SH-SY5Y (cell line): ENCODE measurements at regions not wholly inside any gene's neighbourhood (a gene's known extent, or its start where the extent isn't known, plus 50 kb on each side); places are given as distances from the start of the nearest gene placed in this dataset.

Experiments
- GATA2 ChIP-seq: IDR thresholded peaks from 2 replicates; pipeline ENCODE4 v1.6.1; 2011; ENCODE audit warnings: mild to moderate bottlenecking, low read depth, low read length
- GATA3 ChIP-seq: IDR thresholded peaks from 2 replicates; pipeline ENCODE4 v1.6.1; 2011; ENCODE audit warnings: low read depth, mild to moderate bottlenecking, low read length, moderate library complexity

DNA sequence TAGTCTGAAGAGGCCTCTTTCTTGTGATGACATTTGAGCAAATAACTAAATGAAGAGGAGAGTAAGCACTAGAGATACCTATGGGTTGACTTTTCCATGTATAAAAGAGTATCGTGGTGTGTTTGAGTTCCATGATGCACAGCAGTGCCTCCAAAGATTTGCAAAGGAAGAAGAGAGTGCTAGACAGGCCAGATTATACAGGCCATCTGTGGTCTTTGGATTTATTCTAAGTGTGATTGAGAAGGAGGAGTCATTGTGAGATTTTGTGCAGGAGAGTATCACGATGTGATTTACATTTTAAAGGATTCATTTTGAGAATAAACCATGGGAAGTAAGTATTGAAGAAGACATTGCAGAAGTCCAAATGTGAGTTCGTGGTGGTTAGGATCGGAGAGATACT is 695.9 kb upstream of the FAM98A start:
- TF ChIP-seq GATA2 = no peak
- TF ChIP-seq GATA3 = no peak

DNA sequence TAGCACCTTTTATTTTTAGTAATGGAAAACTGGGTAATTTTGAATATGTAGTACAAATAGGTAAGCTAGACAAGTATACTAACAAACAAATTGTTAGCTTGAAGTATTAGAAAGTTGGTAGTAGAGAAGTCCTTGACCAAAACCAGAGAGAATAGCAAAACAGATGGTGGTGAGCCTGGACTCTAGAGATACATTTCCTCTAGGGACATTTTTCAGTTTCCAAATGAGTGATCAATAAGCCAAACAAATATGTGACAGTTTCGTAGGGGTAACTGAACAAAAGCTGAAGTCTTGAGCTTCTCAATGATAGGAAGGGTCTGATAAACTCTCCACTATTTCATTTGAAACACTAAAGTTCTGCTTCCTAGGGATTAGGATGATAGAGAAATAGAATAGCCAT is 692.0 kb upstream of the FAM98A start:
- no peak for TF ChIP-seq GATA2
- no peak for TF ChIP-seq GATA3

DNA sequence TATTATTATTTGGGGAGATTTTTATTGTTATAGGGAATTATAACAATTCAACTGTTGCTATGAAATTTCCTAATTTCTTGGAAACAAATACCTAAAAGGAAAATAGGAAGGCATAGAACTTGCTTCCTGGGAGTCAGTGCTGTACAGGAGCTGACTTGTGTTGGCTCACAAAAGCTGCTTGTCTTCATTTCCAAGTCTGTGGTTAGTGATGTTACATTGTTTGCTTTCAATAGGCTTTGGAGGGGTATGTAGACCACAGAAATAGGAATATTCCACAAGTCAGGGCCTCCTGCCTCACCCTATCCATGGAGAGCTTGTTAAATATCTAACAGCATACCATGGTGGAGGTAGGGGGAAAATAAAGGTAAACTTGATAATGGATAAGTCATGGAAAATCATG is 688.9 kb upstream of the FAM98A start:
- TF ChIP-seq GATA3 (no peak), GATA2 (no peak)

DNA sequence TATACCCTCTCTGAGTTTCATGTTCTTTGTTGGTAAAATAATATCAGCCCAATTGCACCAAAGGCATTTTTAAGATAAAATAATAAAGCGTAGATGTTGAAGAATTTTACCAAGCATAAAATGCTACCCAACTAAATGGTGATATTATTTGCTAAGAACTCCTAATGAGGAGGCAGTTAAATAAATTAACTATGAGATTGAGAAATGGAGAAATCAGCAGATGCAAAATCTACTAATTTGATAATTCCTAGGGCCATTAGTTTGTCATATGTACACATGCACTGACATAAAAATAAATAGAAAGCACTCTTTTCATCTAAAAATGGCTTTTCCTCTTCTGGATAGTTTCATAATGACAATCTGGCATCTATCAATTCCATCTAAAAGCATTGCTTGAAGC is 681.5 kb upstream of the FAM98A start:
- TF ChIP-seq GATA2 = no peak
- no peak for TF ChIP-seq GATA3

DNA sequence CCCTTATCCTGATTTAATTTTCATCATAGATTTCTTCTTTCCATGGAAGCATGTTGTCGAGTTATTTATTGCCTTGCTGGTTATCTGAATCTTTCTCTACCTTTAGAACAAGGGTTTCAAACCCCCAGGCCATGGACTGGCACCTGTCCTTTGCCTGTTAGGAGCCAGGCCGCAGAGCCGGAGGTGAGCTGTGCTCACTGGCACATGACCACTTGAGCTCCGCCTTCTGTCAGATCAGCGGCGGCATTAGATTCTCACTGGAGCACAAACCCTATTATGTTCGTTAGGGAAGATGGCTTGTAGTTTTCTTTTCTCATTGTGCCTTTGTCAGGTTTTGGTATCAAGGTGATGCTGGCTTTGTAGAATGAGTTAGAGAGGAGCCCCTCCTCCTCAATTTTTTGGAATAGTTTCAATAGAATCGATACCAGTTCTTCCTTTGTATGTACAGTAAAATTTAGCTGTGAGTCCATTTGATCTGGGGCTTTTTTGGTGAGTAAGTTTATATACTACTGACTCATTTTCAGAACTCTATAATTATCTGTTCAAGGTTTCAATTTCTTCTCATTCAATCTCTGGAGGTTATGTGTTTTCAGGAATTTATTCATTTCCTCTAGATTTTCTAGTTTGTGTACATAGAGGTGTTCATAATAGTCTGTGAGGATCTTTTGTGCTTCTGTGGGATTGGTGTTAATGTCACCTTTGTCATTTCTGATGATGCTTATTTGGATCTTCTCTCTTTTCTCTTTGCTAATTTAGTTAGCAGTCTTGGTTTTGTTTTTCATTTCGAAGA is 668.0 kb upstream of the FAM98A start:
- TF ChIP-seq GATA2 (no peak), GATA3 (no peak)

DNA sequence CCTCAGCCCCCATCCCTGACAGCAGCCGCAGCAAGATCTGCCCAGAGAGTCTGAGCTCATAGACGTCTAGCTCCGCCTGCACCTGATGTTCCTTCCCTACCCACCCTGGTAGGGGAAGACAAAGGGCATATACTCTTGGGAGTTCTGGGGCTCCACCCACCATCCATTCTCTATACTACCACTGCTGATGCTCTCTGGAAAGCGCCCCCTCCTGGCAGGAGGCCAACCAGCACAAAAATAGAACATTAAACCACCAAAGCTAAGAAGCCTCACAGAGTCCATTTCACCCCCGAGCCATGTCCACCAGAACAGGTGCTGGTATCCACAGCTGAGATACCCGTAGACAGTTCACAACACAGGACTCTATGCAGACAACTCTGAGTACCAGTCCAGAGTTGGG is 662.6 kb upstream of the FAM98A start:
- TF ChIP-seq GATA2 (no peak), GATA3 (no peak)

DNA sequence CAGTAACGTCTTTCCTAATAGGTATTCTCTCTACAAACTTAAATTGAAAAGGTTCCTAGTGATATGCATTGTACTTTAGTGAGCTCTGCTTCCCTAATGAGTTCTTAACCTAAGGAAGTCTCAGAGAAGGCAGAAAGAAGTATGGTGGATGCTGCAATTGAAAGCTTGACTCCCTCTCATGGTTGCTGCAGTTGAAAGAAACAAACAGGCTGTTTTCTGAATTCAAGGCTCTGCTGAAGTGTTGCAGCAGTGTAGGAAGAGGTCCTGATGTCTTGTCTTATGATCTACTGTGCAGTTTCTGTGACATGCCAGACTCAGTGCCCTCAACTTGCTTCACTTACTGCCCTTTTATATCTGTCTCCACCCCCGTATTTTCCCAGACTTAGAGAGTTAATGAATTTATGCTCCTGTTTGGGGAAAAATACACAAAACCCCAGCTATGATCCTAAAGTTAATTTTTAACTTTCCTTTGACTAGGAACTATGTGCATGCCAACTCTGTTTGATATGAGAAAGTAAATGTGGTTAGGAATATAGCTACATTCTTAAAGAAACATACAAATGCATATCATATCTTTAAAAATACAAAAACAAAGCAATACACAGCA is 655.3 kb upstream of the FAM98A start:
- TF ChIP-seq GATA3 (no peak), GATA2 (no peak)

DNA sequence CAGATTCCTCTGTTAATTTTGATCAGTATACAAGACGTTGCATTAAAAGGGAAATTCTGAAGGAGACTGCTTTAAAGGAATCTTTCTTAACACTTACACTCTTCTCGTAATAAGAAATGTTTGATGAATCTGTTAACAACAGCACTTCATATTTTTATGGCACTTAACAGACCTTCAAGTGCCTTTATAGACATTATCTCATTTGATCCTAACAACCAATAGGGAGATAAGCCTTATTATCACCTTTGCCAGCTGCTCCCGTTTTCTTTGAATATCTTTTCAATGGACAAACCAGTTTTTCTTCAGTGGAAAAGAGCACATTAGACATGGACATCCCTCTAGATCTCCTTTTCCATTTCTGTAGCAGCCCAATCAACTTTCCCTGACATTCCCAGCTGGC is 653.0 kb upstream of the FAM98A start:
- no peak for TF ChIP-seq GATA3
- no peak for TF ChIP-seq GATA2

DNA sequence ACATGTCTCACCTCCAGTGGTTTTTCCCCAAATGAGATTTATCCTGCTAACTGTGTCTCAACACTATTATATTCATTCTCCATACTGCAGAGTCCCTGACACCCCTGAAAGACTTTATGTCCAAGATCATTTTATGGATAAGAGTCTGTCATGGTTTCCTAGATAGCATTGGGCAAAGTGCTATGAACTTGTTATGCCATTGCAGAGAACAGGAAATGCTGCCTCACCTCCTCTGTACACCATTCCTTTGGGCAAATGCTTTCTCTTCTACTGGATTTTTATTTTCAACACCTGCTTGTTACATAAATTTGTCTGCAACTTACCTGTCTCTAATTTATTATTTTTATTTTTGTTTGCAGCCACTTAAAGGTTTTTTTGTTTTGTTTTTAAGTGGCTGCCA is 652.5 kb upstream of the FAM98A start:
- TF ChIP-seq GATA2 (no peak), GATA3 (no peak)

DNA sequence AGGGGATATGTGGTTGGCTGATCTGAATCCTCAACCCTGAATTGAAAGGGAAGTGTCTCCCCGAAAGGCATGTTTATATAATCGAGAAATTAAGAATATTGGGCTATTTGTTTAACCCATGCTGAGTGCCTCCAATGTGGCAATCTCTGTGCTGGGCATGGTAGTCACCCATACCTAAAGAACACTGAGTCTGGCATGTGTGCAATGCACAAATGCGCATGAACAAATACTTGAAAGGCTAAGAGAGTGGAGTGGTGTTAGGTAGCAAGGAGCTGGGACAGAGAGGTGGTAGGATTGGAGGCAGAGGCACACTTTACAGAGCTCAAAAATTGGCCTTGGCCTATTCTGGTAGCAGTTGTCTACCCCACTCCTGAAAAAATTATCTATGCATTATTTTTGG is 645.1 kb upstream of the FAM98A start:
- TF ChIP-seq GATA2 = no peak
- no peak for TF ChIP-seq GATA3

DNA sequence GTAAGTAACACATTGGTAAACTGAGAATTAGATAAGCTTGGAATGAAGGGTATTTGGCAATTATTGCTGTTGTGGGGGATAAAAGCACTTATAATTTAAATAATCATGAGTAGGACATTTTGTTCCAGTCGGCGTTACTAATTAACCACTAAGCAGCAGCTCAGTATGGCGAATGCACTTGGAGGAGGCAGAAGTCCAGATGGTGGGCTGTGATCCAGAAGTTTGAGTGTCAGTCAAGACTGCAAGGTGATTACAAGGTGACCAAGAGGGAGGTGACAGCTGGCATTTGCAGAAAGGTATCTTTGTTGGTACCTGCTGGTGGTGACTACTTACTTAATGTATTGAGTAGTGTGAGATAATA is 643.6 kb upstream of the FAM98A start:
- TF ChIP-seq GATA3 (no peak), GATA2 (no peak)

DNA sequence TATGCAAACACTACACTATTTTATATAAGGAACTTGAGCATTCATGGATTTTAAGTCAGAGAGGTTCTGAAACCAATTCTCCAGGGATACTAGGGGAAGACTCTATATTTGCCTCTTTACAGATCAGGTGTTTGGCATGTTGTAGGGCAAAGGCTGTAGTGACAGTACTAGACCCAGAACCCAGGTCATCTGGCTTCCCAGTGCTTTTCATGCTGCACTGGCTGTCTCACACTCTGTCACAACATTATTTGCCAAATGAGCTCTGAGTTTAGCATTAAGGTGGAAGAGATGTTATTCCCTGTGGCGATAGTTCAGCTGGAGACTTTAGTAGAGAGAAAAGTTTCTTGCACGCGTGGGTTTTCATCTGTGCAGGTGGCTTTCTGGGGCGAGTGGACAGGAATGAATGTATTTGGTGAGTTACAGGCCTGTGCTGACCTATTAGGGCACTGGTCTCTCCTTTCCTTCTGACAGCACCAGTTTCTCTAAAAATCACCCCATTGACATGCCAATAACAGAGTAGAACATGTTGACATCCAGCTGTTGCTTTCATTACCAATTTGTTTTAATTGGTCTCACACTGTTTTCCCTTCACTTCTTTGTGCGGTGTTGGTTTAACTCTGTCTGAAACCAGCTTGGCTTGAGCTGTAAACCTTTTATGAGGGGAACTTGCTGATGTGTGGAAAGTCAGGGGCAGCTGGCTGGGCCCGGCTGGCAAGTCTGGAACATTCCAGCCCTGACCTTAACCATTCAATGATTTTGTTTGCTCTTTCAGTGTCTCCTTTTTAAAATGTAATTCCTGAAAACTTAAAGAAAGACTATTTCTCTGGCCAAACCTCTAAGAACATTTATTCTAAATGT is 643.0 kb upstream of the FAM98A start:
- TF ChIP-seq GATA2 (no peak), GATA3 (no peak)

DNA sequence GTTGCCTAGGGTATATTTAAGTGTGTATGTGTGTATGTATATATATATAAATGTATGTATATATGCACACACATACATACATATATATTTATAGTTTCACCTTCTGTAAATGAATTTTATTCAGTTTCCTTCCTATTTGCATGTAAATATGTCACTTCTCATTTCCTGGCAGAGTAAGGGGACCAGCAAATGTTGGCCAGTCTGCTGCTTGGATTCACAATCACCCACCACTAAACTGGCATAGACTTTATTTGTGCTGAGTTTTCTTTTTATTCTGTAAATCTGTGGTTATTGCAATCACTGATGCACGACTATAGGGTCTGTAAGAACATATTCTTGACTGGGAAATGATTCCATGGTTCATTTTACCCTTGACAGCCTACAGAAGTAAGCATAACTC is 640.4 kb upstream of the FAM98A start:
- TF ChIP-seq GATA3 = no peak
- TF ChIP-seq GATA2 = no peak

DNA sequence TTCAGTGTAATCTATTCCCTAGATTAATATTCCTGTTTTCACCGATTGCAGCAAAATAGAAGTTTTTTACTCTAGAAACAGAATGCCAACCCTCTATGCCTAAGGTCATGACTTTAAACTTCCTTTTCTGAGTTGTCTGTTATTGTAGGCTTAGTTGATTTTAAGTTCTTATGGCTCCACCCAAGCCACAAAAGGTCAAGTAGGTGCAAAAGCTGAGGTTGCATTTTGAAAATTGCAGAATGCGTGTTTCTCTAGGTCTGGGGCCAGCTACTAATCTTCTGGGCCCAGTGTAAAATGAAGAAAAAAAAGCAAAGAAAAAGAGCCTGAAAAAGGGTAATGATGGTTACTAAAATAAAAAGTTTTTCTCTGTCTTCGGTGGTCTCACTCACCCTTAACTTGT is 635.7 kb upstream of the FAM98A start:
- TF ChIP-seq GATA3 (no peak), GATA2 (no peak)

DNA sequence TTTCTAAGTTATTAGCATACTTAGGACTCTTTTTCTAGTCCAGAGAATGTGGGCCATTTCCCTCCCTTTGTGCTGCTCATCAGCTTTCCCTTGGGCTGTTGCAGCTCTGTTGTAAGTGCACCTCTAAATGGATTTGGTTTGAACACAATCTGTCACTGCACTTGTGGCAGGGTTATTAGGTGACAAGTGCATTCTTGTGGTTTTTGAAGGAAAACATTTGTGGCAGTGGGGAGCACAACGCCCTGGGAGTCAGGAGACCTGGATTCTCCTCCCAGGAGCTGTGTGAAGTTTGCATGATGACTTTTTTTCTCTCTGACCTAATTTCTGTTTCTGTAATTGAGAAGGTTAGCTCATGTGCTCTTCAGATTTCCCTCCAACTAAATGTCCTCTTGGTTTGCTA is 630.9 kb upstream of the FAM98A start:
- TF ChIP-seq GATA2 (no peak), GATA3 (no peak)

DNA sequence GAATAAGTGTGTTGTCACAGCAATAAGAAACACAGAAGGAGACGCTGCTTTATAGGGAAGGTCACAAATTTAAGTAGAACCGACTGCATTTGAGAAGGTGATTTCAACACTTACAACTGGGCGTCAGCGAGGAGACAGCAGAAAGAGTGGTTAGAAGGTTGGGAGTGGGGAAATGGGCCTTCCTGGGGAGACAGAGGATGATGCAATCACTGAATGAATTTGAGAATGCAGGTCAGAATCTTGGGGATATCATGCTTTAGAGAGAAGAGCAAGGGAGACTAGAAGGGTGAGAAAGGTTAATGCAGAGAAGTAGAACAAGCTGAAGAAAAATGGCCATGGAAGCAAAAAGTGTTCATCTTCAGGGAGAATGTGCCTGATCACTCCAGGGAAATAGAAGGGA is 616.1 kb upstream of the FAM98A start:
- TF ChIP-seq GATA2 (no peak), GATA3 (no peak)
